K562 (cell line): ENCODE measurements at regions not wholly inside any gene's neighbourhood (a gene's known extent, or its start where the extent isn't known, plus 50 kb on each side); places are given as distances from the start of the nearest gene placed in this dataset.

ENCODE experiments used
- ATAC-seq: fragments of 200-7000 bp; cut with Tn5 transposase; 3 replicates; pipeline ENCODE4 v1.9.1; 2020; ENCODE audit warnings: moderate library complexity
- BruUV-seq: library from RNA; stranded (reverse); fragments of 400-500 nt; replicated peaks from 2 replicates; lab custom pipeline; 2021; lab: Mats Ljungman, UMichigan
- CTCF ChIA-PET: fragments of 300-600 bp; formaldehyde crosslinking; extraction: SDS; loops from one replicate; lab custom pipeline; 2021; ENCODE audit warnings: low intra/inter-chr PET ratio; lab: Yijun Ruan, JAX
- POLR2A ChIA-PET: fragments of 300-600, 350-650 bp; sonication (Branson Sonifier 250); formaldehyde crosslinking; extraction: SDS; loops from one replicate; lab custom pipeline; 2021; ENCODE audit warnings: antibody characterized with exemption, inconsistent platforms; lab: Yijun Ruan, JAX
- DNase-seq, 4 experiments: peaks; one replicate each; pipeline versions ENCODE4 v3.0.0 to v3.0.0-alpha.2; 2011 to 2018; ENCODE audit warnings: low spot score in 3 of 4, mixed read lengths in 3 of 4; ENCODE audit errors: extremely low read depth in 1 of 4
- FAIRE-seq: peaks from 2 replicates; lab custom pipeline; 2011; peaks lifted over from hg19 to GRCh38; lab: Jason Lieb, UNC
- H2AFZ ChIP-seq: 2 replicates; pipeline ENCODE4 v1.6.0; 2011; ENCODE audit warnings: low read depth, low read length, control low read depth, inconsistent platforms
- H3K27ac ChIP-seq: fragments of 200-600 bp; 3 replicates; pipeline ENCODE4 v1.8.0; 2011; ENCODE audit warnings: low read depth, mild to moderate bottlenecking, control low read depth, inconsistent platforms, low read length, moderate library complexity, mixed read lengths; ENCODE audit errors: extremely low read depth
- H3K27me3 ChIP-seq, 2 experiments: fragments of 300-600 bp in 1 of 2; 2 replicates in 1 of 2; 3 replicates in 1 of 2; pipeline versions ENCODE4 v1.6.0 to v1.8.0; 2011; ENCODE audit warnings: inconsistent platforms in 2 of 2, low read length in 2 of 2, mild to moderate bottlenecking in 1 of 2, mixed read lengths in 1 of 2, moderate library complexity in 1 of 2; ENCODE audit not compliant: control insufficient read depth in 2 of 2, insufficient read depth in 2 of 2
- H3K36me3 ChIP-seq: fragments of 300-600 bp; 3 replicates; pipeline ENCODE4 v1.8.0; 2011; ENCODE audit warnings: mild to moderate bottlenecking, low read length, inconsistent platforms; ENCODE audit not compliant: control insufficient read depth, insufficient read depth
- H3K4me1 ChIP-seq, 2 experiments: fragments of 200-600 bp in 1 of 2; replicated peaks in 1 of 2; 2 replicates in 1 of 2; 3 replicates in 1 of 2; pipeline versions ENCODE4 v1.5.1 to v1.8.0; 2011; ENCODE audit warnings: inconsistent platforms in 2 of 2, low read length in 2 of 2, mild to moderate bottlenecking in 1 of 2, mixed read lengths in 1 of 2, moderate library complexity in 1 of 2; ENCODE audit not compliant: control insufficient read depth in 2 of 2, insufficient read depth in 2 of 2
- H3K4me2 ChIP-seq: 2 replicates; pipeline ENCODE4 v1.6.1; 2011; ENCODE audit warnings: low read length, control low read depth, inconsistent platforms, mixed read lengths; ENCODE audit not compliant: insufficient read depth
- H3K4me3 ChIP-seq: fragments of 200-600 bp; sonication (generic), shearing (Covaris generic); 2 replicates; pipeline ENCODE4 v1.5.1; 2016; ENCODE audit warnings: control low read depth, inconsistent platforms
- H3K79me2 ChIP-seq: fragments of 200-600 bp; 3 replicates; pipeline ENCODE4 v1.8.0; 2011; ENCODE audit warnings: low read length, inconsistent platforms; ENCODE audit not compliant: control insufficient read depth, insufficient read depth
- H3K9ac ChIP-seq, 2 experiments: 2 replicates each; pipeline versions ENCODE4 v1.6.0 to v1.6.1; 2011; ENCODE audit warnings: low read depth in 2 of 2, low read length in 2 of 2, control low read depth in 1 of 2, inconsistent platforms in 1 of 2, mild to moderate bottlenecking in 1 of 2, mixed read lengths in 1 of 2; ENCODE audit not compliant: insufficient read depth in 1 of 2
- H3K9me1 ChIP-seq: one replicate; pipeline ENCODE4 v1.6.0; 2011; ENCODE audit warnings: inconsistent platforms, mild to moderate bottlenecking, low read length, moderate library complexity; ENCODE audit not compliant: control insufficient read depth, insufficient read depth
- H3K9me3 ChIP-seq: replicated peaks from 2 replicates; pipeline ENCODE4 v1.5.1; 2011; ENCODE audit warnings: low read depth, low read length, inconsistent platforms; ENCODE audit not compliant: control insufficient read depth, insufficient read depth
- H4K20me1 ChIP-seq: replicated peaks from 2 replicates; pipeline ENCODE4 v1.6.1; 2011; ENCODE audit warnings: low read length, inconsistent platforms, mixed read lengths; ENCODE audit not compliant: control insufficient read depth, insufficient read depth
- ATF1 ChIP-seq, 2 experiments: fragments of 450-650 bp in 1 of 2; IDR thresholded peaks; 2 replicates each; pipeline ENCODE4 v1.6.1; 2016; ENCODE audit warnings: missing compliant biosample characterization in 1 of 2, missing genetic modification characterization in 1 of 2
- HDAC2 ChIP-seq: fragments of 450-650 bp; IDR thresholded peaks from 2 replicates; pipeline ENCODE4 v1.6.1; 2016; ENCODE audit warnings: mild to moderate bottlenecking
- NFE2L1 ChIP-seq: fragments of 450-650 bp; IDR thresholded peaks from 2 replicates; pipeline ENCODE4 v1.6.1; 2016; ENCODE audit warnings: missing genetic modification characterization, low read depth, mild to moderate bottlenecking, missing compliant biosample characterization, moderate library complexity, borderline replicate concordance
- ZBTB17 ChIP-seq: fragments of 450-650 bp; formaldehyde crosslinking; IDR thresholded peaks from 2 replicates; pipeline ENCODE4 v1.4.0; 2020; ENCODE audit warnings: mild to moderate bottlenecking
- ZNF175 ChIP-seq: fragments of 200-800 bp; sonication (Bioruptor generic); IDR thresholded peaks from 2 replicates; pipeline ENCODE4 v1.6.1; 2016; ENCODE audit warnings: low read depth, mild to moderate bottlenecking, missing genetic modification characterization, missing compliant biosample characterization
- WGBS: fragments of 100-300 bp; shearing (Covaris generic); methylation state at CpG from one replicate; pipeline ENCODE4 v1.1.6; 2016; ENCODE audit warnings: low coverage, mixed read lengths; ENCODE audit not compliant: insufficient coverage; ENCODE audit errors: missing lambda C conversion rate; 5-methylcytosine and 5-hydroxymethylcytosine counted together
- in situ Hi-C: fragments of 300-500 bp; cut with MboI; formaldehyde crosslinking; loops from 4 replicates; pipeline ENCODE4 v1.15.0; 2018; ENCODE audit warnings: inconsistent platforms, mixed read lengths
- intact Hi-C: fragments of 100-400 bp; cut with micrococcal nuclease; formaldehyde crosslinking; loops from 2 replicates; pipeline ENCODE4 v1.14.2; 2022
- TF ChIP-seq, protein P1 (sequence below), 3 experiments: fragments of 200-800 bp in 1 of 3; fragments of 250-450 bp in 1 of 3; fragments of 450-650 bp in 1 of 3; sonication (Bioruptor Pico) in 1 of 3; sonication (Bioruptor generic) in 1 of 3; formaldehyde crosslinking in 1 of 3; IDR thresholded peaks; 2 replicates each; pipeline versions ENCODE4 v1.6.1 to v1.8.0; 2016 to 2022; ENCODE audit warnings: mild to moderate bottlenecking in 2 of 3, missing genetic modification characterization in 2 of 3, missing compliant biosample characterization in 1 of 3, moderate library complexity in 1 of 3

DNA sequence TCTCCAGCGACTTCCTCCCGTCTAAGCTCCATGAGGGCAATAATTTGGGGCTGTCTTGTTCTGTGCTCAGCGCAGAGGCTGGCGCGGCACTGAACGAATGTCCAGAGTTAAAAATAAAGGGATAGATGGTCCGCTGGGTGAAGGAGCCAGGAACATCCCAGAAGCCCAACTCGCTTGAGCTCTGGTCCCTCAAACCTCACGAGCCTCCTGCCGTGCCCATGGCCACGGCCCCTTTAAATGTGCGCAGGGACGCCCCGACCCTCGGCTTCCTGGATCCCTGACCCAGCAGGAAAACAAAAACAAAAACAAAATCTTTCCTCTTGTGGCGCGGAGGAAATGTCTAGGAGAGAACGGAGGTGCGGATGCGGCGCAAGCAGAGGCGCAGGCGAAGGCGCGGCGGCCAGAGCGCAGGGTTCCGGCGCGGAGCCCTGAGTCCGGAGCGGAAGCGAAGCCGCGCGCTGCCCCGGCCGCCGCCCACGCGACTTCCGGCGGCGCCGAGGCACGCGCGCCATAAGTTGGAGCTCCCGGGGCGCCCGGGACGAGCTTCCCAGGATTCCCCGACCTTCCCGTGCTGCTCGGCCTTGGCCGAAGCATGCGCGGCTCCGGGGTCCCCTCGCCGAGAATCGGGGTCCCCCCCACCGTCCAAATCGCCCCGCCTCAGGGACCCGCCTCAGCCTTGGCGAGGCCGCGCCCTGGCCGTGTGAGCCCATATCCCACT, 52.9 kb upstream of the WNT7A start:
- no peaks in the 10 kb centered on the region for H3K36me3 ChIP-seq
- whole genome bisulfite sequencing = 20% methylated on average over 54 of the region's 70 CpGs
- peak; percentile 18 to 51 (median 43) for DNase-seq
- CTCF ChIA-PET = interaction anchor here (0.6 kb wide), 1 partner anchor 211 kb away, joined by 3 read pairs; no protein-coding TSS in a partner anchor
- no peak for FAIRE-seq
- no peaks in the 10 kb centered on the region for H4K20me1 ChIP-seq
- H3K9me1 ChIP-seq = no peaks in the 10 kb centered on the region
- no peaks in the 10 kb centered on the region for H3K79me2 ChIP-seq
- H3K9me3 ChIP-seq = no peaks in the 10 kb centered on the region
- H3K27ac ChIP-seq = no peak overlapping the region
- peak overlapping the region; percentile 46 for H3K4me2 ChIP-seq
- in situ Hi-C loops = no loop called here
- H3K4me3 ChIP-seq = peak overlapping the region; percentile 27
- intact Hi-C loops = no loop called here
- peak overlapping the region in 1 of 2 experiments; percentile 52; a peak in 1 of 4 replicates for H3K9ac ChIP-seq
- peaks cover 4 to 62% of the 10 kb centered on the region in 2 experiments; a peak in 4 of 5 replicates for H3K27me3 ChIP-seq
- H2AFZ ChIP-seq = peak overlapping the region; percentile 82
- ATAC-seq = peak; percentile 86
- POLR2A ChIA-PET = interaction anchor here (0.6 to 1.0 kb wide), 2 partner anchors 192 to 193 kb away, joined by 3 read pairs; partner anchors contain the start of genes CHCHD4 and TMEM43
- no TSS peak for BruUV-seq
- peaks cover 0 to 11% of the 10 kb centered on the region in 2 experiments; a peak in 2 of 5 replicates for H3K4me1 ChIP-seq
- TF ChIP-seq NFE2L1 (tag) (no peak), ZBTB17 (CRISPR knock-in tag) (no peak), ZNF175 (CRISPR knock-in tag) (no peak; the same call in 1 of the 2 replicates), ATF1 (CRISPR knock-in tag; IDR thresholded peaks at IDR 0.05) (no peak), ATF1 (tag; IDR thresholded peaks at IDR 0.05) (peak; percentile 33; the same call in 1 of the 2 replicates), HDAC2 (no peak)
- TF ChIP-seq, protein P1, sequence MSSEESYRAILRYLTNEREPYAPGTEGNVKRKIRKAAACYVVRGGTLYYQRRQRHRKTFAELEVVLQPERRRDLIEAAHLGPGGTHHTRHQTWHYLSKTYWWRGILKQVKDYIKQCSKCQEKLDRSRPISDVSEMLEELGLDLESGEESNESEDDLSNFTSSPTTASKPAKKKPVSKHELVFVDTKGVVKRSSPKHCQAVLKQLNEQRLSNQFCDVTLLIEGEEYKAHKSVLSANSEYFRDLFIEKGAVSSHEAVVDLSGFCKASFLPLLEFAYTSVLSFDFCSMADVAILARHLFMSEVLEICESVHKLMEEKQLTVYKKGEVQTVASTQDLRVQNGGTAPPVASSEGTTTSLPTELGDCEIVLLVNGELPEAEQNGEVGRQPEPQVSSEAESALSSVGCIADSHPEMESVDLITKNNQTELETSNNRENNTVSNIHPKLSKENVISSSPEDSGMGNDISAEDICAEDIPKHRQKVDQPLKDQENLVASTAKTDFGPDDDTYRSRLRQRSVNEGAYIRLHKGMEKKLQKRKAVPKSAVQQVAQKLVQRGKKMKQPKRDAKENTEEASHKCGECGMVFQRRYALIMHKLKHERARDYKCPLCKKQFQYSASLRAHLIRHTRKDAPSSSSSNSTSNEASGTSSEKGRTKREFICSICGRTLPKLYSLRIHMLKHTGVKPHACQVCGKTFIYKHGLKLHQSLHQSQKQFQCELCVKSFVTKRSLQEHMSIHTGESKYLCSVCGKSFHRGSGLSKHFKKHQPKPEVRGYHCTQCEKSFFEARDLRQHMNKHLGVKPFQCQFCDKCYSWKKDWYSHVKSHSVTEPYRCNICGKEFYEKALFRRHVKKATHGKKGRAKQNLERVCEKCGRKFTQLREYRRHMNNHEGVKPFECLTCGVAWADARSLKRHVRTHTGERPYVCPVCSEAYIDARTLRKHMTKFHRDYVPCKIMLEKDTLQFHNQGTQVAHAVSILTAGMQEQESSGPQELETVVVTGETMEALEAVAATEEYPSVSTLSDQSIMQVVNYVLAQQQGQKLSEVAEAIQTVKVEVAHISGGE (CRISPR knock-in tag; IDR thresholded peaks at IDR 0.05) = peak in 2 of 3 experiments; percentile 73 to 88; a peak in 4 of 6 replicates
